Stimulated activated effector memory CD8-positive, alpha-beta T cell treated with anti-CD3 and anti-CD28 coated beads, Interleukin-12 subunit alpha, Interleukin-12 subunit beta, amount 100 ng/mL, for 72 hours (primary cell): ENCODE measurements at regions not wholly inside any gene's neighbourhood (a gene's known extent, or its start where the extent isn't known, plus 50 kb on each side); places are given as distances from the start of the nearest gene placed in this dataset.

Experiments
- ATAC-seq: fragments of 150-1000 bp; cut with Tn5 transposase; 2 replicates; pipeline ENCODE4 v1.10.0; 2021
- DNase-seq, 2 donors: peaks; one replicate each; pipeline ENCODE4 v3.0.0; 2021 to 2022; ENCODE audit warnings: low spot score in 2 of 2
- H3K27ac Mint-ChIP-seq: one replicate; pipeline ENCODE4 v1.8.0; 2022; ENCODE audit warnings: mild to moderate bottlenecking, mixed read lengths
- H3K36me3 Mint-ChIP-seq: one replicate; pipeline ENCODE4 v1.8.0; 2022; ENCODE audit warnings: mild to moderate bottlenecking, mixed read lengths
- H3K4me1 Mint-ChIP-seq: one replicate; pipeline ENCODE4 v1.8.0; 2022; ENCODE audit warnings: mixed read lengths
- H3K4me3 Mint-ChIP-seq: one replicate; pipeline ENCODE4 v1.8.0; 2022; ENCODE audit warnings: mild to moderate bottlenecking, mixed read lengths
- H3K9me3 Mint-ChIP-seq: one replicate; pipeline ENCODE4 v1.8.0; 2022; ENCODE audit warnings: mixed read lengths

DNA sequence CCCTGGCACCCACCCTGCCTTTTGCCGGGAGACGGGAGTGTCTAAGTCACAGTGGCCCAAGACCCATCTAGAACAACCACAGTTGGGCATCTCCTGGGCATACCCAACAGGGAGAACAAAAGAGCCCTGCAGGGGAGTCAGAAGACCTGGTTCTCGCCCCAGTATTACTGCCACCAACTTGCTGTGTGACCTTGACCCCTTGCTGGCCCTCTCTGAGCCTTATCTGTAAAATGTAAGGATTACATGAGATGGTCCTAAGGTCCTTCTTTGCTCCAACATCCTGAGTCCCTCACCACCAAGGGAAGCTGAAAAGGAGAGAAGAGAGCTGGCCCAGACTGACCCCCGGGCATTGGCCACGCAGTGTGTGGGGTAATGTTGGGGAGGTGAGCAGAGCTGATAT, 119.0 kb downstream of the CCT6B start:
- no peak overlapping the region for H3K4me3 Mint-ChIP-seq
- ATAC-seq (no peak), DNase-seq (no peak)
- no peak overlapping the region for H3K27ac Mint-ChIP-seq
- H3K9me3 Mint-ChIP-seq = no peaks in the 10 kb centered on the region
- no peaks in the 10 kb centered on the region for H3K36me3 Mint-ChIP-seq
- no peaks in the 10 kb centered on the region for H3K4me1 Mint-ChIP-seq

DNA sequence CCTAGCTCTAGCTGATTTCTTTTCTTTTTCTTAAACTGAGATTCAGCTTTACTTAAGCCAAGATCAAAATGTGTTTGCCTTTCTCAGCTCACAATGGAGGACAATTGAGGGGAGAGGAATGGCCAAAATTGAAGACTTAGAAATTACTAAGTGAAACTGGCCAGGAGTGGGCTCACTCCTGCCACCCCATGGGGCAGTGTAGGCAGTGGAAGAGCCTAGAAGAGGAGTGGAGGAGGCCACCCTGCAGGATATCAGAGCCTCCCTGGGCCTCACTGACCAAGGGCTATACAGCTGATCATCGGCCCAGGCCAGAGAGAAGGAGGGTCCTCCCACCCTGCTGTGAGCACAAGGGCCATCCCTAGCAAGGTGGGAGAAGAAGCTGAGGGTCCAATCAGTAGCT, 119.8 kb downstream of the CCT6B start:
- H3K4me3 Mint-ChIP-seq = no peak overlapping the region
- DNase-seq = no peak
- no peaks in the 10 kb centered on the region for H3K4me1 Mint-ChIP-seq
- no peak for ATAC-seq
- no peaks in the 10 kb centered on the region for H3K36me3 Mint-ChIP-seq
- H3K9me3 Mint-ChIP-seq = no peaks in the 10 kb centered on the region
- H3K27ac Mint-ChIP-seq = no peak overlapping the region

DNA sequence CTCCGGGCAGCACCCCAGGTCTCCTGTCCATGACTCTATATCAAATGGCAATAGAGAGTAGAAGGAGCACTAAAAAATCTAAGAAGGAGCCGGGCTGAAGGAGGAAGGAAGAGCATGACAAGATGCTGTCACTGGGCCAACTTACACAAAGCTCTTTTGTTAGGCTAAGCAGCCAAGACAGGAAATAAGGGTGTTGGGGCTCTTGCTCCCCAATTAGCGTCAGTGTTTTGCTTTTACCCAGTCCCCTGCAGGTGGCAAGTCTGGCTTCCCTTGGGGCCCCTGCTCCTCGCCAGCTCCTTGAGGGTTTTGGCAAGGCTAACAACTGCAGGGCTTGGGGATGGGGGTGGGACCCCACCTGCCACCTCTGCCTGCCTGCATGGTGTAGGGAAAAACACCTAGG, 120.5 kb downstream of the CCT6B start:
- Mint-ChIP-seq H3K36me3 (no peaks in the 10 kb centered on the region), H3K4me3 (no peak overlapping the region), H3K4me1 (no peaks in the 10 kb centered on the region), H3K9me3 (no peaks in the 10 kb centered on the region), H3K27ac (no peak overlapping the region)
- ATAC-seq = no peak
- DNase-seq = no peak

DNA sequence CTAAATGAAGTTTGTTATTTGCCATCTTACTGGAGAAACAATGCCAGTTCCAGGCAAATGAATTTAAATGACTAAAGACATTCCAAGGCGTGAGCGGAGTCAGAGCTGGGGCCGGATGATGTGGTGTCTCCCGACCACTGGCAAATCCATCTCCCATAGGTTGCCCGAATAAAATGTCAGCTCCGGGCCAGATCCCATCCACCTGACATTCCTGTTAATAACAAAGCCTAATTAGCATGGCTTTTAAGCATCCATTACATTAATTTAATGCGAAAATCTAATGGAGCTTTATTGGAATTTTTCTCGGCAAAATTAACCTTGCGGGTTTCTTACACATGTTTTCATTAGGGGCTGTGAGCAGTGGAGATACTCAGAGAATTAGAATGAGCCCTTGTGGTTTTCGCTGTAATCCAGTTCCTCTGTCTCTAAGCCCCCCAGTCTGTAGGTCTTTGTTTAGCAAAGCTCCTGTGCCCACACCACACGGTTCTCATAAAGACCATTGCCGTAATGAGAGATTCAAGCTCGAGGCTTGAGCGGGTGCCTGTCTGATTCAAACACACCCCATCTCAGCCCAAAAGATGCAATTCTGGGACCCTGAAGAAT, 123.3 kb downstream of the CCT6B start:
- ATAC-seq = no peak
- Mint-ChIP-seq H3K9me3 (no peaks in the 10 kb centered on the region), H3K4me1 (no peaks in the 10 kb centered on the region), H3K27ac (no peak overlapping the region), H3K36me3 (no peaks in the 10 kb centered on the region), H3K4me3 (no peak overlapping the region)
- DNase-seq = no peak

DNA sequence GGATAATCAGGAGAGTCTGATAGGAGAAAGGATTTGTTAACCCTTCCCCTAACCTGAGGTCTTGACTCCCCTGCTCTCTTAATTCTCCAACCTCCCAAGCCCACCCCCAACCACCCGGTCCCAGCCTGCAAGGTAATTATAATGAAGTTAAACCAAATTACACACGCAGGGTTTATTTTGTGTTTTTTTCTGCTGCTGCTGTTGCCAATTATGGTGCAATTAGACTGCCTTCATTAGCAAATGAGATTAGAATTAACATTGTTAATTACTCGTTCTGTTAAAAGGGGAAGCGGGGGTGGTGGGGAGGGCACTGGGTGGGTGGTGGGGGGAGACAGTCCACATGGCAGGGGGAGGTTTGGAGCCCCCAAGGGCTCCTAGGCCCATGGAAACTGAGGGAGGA, 128.9 kb downstream of the CCT6B start:
- DNase-seq (no peak), ATAC-seq (no peak)
- Mint-ChIP-seq H3K4me3 (no peak overlapping the region), H3K9me3 (no peaks in the 10 kb centered on the region), H3K4me1 (no peaks in the 10 kb centered on the region), H3K27ac (no peak overlapping the region), H3K36me3 (no peaks in the 10 kb centered on the region)

DNA sequence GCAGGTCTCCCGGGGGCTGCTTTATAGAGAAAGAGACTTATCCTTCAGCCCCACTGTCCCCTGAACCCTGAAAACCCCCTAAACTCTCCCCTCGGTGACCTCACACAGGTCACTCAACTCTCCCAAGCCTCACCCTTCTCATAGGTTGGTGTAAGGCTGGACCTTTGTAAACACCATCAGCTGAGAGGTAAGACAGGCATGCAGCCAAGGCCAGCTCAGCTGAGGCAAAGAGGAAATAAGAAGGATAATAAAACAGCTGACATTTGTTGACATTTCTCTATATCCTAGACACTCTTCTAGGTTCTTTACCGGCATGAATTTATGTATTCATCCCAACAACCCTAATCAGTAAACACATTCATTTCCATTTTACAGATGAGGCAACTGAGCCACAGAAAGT, 134.3 kb downstream of the CCT6B start:
- H3K27ac Mint-ChIP-seq = no peak overlapping the region
- H3K9me3 Mint-ChIP-seq = no peaks in the 10 kb centered on the region
- no peaks in the 10 kb centered on the region for H3K36me3 Mint-ChIP-seq
- DNase-seq (no peak), ATAC-seq (no peak)
- H3K4me3 Mint-ChIP-seq = no peak overlapping the region
- H3K4me1 Mint-ChIP-seq = no peaks in the 10 kb centered on the region

DNA sequence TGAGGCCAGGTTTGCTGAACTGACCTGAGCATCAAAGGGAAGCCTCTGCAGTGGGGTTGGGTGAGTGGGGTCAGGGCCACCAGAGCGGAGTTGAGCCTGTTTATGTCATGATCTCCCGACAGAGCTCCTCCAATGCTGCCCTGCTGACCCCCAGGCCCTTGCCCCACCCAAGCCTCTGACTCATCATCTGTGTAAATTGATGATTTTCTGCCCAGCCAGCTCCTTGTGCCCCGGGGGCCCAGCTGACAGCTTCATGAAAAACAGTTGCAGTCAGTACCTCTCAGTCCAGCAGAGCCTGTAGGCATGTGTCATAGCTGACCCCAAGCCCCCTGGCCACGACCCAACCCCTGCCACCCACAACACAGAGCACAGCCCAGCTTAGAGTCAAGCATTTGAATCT, 134.9 kb downstream of the CCT6B start:
- ATAC-seq = no peak
- H3K27ac Mint-ChIP-seq = no peak overlapping the region
- no peaks in the 10 kb centered on the region for H3K9me3 Mint-ChIP-seq
- peaks cover 1% of the 10 kb centered on the region for H3K4me1 Mint-ChIP-seq
- H3K4me3 Mint-ChIP-seq = no peak overlapping the region
- H3K36me3 Mint-ChIP-seq = no peaks in the 10 kb centered on the region
- DNase-seq = no peak

DNA sequence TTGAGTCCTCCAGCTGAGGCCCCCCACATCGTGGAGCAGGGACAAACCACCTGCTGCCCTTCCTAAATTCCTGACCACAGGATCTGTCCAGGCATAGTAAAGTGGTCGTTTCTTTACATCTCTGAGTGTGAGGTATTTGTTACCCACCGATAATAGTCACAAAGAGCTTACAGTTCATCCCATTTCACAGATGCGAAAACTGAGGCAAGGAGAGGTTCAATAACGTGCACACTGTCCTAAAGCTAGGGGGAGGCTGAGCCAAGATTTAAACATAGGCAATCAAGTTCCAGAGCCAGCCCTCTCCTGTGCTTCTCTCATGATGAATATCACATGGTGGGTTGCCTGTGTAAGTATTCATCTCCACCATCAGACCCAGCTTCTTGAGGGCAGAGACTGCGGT, 135.4 kb downstream of the CCT6B start:
- no peak for ATAC-seq

DNA sequence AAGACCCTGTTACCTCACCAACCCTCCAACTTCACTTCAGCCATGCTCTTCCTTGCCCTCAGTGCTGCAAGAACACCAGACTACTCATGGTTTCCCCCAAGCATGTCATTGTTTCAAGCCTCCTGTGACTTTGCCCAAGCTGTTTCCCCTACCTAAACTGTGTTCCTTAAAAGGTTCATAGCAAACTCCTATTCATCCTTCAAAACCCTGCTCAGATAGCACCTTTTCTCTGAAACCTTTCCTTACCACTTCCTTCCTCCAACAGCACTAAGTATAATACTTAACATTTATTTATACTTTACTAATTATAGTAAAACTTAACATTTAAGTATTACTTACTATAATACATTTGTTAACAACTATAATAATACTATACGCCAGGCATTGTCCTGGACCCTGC, 136.2 kb downstream of the CCT6B start:
- H3K4me3 Mint-ChIP-seq = no peak overlapping the region
- H3K9me3 Mint-ChIP-seq = no peaks in the 10 kb centered on the region
- H3K36me3 Mint-ChIP-seq = no peaks in the 10 kb centered on the region
- no peak overlapping the region for H3K27ac Mint-ChIP-seq
- DNase-seq (no peak), ATAC-seq (no peak)
- H3K4me1 Mint-ChIP-seq = peaks cover 9% of the 10 kb centered on the region

More for the DNA sequence above, 135.4 kb downstream of the CCT6B start:
- Mint-ChIP-seq H3K4me3 (no peak overlapping the region), H3K27ac (no peak overlapping the region), H3K4me1 (peaks cover 5% of the 10 kb centered on the region), H3K9me3 (no peaks in the 10 kb centered on the region), H3K36me3 (no peaks in the 10 kb centered on the region)
- no peak for DNase-seq

DNA sequence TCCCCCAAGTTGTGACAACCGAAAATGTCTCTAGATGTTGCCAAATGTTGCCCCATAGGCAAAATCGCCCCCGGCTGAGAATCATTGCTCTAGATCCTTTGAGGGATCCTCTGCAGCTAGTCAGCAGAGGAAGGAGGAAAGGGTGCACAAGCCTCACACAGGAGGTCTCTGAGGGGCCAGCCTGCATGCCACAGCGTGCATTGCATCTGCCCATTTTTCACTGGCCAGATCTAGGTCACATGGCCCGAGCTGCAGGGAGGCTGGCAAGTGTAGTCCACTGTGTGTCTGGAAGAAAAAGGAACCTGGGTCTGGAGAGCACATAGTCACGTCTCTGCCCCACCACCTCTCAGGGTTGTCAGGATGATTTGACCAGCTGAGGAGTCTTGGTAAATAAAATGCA, 138.2 kb downstream of the CCT6B start:
- ATAC-seq = no peak
- Mint-ChIP-seq H3K4me3 (no peak overlapping the region), H3K9me3 (no peaks in the 10 kb centered on the region), H3K4me1 (peaks cover 12% of the 10 kb centered on the region), H3K27ac (no peak overlapping the region), H3K36me3 (no peaks in the 10 kb centered on the region)
- DNase-seq = no peak

DNA sequence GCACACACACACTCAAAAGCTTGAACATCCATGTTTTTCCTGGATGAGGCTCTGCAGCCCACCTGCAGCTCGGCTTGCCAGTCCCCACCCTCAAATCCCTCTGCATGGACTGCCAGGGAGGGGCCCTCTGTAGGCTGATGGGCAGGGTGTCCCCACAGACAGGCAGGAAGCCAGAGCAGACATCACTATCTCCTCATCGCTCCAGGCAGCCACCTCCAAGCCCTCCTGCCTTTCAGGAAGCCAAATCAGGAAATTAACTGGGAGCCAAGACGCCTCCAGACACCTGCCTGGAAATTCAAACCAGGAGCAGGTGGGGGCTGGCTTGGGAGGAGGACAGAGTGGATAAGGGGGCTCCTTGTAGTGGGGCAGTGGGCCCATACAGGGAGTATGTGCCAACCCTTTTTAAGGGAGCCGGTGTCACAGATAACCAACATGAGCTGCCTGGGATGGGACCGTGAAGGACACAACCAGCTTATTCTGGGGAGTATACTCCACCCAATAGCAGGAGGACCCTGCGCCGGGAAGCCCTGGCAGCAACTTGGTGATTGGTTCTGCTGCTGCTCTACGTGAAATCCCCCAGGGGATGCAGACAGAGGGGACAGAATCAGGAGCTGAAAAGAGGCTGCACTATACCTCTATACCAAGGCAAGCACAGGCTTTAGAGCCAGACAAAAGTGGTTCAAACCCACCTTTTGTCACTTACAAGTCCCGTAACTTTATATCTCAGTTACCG, 139.1 kb downstream of the CCT6B start:
- Mint-ChIP-seq H3K4me1 (peaks cover 12% of the 10 kb centered on the region), H3K9me3 (no peaks in the 10 kb centered on the region)

DNA sequence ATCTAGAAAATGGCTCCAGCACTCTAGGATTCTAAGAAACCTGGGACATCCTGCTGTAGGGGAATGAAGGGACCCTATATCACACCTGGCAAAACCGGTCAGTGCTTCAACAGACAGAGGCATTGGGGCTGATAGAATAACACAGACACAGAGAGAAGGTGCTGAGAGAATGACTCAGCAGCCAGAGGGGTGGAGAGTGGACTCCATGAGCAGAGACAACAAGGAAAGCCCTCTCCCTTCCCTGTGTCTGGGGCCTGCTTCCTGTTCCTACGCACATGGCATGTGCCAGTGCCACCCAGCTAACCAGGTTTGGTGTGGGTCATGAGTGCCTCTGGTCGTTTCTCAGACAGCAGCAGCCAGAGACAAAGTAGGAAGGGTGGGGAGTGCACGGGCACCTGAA, 140.3 kb downstream of the CCT6B start:
- Mint-ChIP-seq H3K36me3 (no peaks in the 10 kb centered on the region), H3K4me3 (no peak overlapping the region), H3K27ac (peak overlapping the region; percentile 32), H3K9me3 (no peaks in the 10 kb centered on the region), H3K4me1 (peaks cover 12% of the 10 kb centered on the region)
- no peak for DNase-seq
- no peak for ATAC-seq

More for the DNA sequence above, 139.1 kb downstream of the CCT6B start:
- DNase-seq = no peak
- ATAC-seq = no peak
- Mint-ChIP-seq H3K36me3 (no peaks in the 10 kb centered on the region), H3K4me3 (no peak overlapping the region), H3K27ac (no peak overlapping the region)

DNA sequence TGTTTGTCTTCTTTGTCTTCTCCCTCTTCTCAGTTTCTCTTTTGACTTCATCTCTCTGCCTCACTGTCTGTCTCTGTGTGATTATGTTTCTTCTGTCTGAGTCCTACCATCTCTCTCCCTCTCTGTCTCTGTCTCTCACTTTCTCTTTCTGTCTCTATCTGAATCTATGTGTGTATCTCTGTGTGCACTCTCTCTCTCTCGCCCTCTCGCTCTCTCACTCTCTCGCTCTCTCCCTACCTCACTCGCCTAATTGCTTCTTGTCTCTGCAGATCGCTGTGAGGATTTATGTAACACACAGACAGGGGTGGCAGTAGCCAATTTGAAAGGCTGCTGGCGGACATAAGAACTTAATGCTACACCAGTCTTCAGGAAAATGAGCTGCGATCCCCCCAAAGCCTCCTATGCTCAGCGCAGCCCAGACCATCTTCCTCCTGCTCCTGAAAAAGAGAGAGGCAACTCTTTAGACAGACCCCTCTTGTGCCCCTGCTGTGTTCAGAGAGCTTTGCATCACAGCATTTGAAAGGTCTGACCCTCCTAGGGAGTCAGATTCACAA, 140.9 kb downstream of the CCT6B start:
- ATAC-seq = no peak
- H3K4me1 Mint-ChIP-seq = peaks cover 12% of the 10 kb centered on the region
- no peaks in the 10 kb centered on the region for H3K9me3 Mint-ChIP-seq
- no peak for DNase-seq
- H3K27ac Mint-ChIP-seq = no peak overlapping the region
- no peak overlapping the region for H3K4me3 Mint-ChIP-seq
- H3K36me3 Mint-ChIP-seq = no peaks in the 10 kb centered on the region

DNA sequence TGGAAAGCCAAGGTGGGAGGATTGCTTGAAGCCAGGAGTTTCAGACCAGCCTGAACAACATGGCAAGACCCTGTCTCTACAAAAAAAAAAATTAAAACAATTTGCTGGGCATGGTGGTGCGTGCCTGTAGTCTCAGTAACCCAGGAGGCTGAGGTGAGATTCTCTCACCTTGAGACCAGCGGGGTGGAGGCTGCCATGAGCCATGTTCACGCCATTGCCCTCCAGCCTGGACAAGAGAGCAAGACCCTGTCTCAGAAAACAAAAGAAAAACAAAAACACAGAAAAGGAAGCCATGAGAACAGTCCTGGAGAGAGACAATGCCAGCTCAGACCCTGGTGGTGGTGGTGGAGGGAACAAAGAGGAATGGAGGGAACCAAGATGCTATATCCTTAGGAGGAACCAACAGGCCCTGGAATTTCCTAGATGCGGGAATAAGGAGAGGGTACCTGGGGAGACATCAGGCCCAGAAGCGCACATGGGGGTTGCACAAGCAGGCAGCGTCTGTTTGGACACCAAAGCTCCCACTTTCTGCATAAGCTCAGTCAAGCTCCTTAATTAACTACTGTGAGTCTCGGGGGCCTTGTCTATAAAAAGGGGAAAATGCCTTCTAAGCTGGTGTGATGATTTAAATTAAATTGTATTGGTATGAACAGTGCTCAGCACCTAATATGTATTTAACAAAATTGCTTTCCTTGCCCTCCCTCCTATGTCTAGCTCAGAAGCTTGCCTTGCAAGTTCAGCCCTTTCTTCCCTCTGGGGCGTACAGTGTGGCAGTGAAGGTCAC, 143.8 kb downstream of the CCT6B start:
- no peak for ATAC-seq
- no peaks in the 10 kb centered on the region for H3K36me3 Mint-ChIP-seq
- H3K4me3 Mint-ChIP-seq = no peak overlapping the region
- no peak overlapping the region for H3K27ac Mint-ChIP-seq
- H3K4me1 Mint-ChIP-seq = peaks cover 12% of the 10 kb centered on the region
- no peak for DNase-seq
- no peaks in the 10 kb centered on the region for H3K9me3 Mint-ChIP-seq

DNA sequence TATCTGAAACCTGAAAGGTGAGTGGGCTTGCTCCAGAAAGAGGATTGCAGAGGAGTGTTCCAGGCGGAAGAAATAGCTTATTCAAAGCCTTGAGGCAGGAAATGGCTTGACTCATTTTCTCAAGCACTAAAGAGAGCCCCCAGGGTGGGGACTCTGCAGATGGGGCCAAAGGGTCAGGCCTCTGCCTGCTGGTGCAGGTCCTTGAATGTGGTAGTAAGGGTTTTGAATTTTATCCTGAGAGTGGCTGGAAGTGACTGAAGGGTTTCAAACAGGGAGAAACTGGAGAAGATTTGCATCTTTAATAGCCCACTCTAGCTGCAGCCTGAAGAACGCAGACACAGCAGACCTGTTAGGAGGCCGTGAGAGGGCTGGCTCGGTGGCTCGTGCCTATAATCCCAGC, 144.4 kb downstream of the CCT6B start:
- Mint-ChIP-seq H3K4me3 (no peak overlapping the region), H3K4me1 (peaks cover 12% of the 10 kb centered on the region), H3K27ac (no peak overlapping the region), H3K36me3 (no peaks in the 10 kb centered on the region), H3K9me3 (no peaks in the 10 kb centered on the region)
- ATAC-seq (no peak), DNase-seq (no peak)

DNA sequence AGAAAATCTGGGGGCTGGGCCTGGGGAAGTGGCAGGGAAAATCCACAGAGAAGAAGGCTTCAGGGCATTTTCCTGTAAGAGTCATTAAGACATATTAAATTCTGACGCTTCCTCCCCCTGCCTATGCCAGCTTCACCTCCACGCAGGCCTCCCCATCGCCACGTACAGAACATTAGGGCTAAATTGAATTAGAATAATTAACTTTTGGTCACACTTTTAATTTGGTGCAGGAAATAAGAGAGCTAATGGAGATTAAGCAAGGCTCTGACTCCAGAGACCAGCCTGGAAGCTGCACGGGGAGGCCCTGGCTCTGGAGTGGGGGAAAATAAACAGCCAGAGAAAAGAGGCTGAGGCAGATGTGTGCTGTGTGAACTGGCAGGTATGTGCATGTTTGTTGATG, 148.0 kb downstream of the CCT6B start:
- Mint-ChIP-seq H3K9me3 (no peaks in the 10 kb centered on the region), H3K27ac (no peak overlapping the region), H3K36me3 (no peaks in the 10 kb centered on the region)

More for the DNA sequence above, 148.0 kb downstream of the CCT6B start:
- no peaks in the 10 kb centered on the region for H3K4me1 Mint-ChIP-seq
- ATAC-seq (no peak), DNase-seq (no peak)
- H3K4me3 Mint-ChIP-seq = no peak overlapping the region
